GM12878 (cell line): ENCODE measurements at regions not wholly inside any gene's neighbourhood (a gene's known extent, or its start where the extent isn't known, plus 50 kb on each side); places are given as distances from the start of the nearest gene placed in this dataset.

ENCODE experiments used
- ATAC-seq: fragments of 200-7000 bp; cut with Tn5 transposase; 3 replicates; pipeline ENCODE4 v1.9.1; 2020; ENCODE audit warnings: mild to moderate bottlenecking, moderate library complexity
- BruUV-seq: library from RNA; stranded (reverse); fragments of 400-500 nt; replicated peaks from 2 replicates; lab custom pipeline; 2021; lab: Mats Ljungman, UMichigan
- CTCF ChIA-PET: fragments of 300-600 bp; sonication (Branson Sonifier 250); formaldehyde crosslinking; extraction: SDS; loops from one replicate; lab custom pipeline; 2021; ENCODE audit warnings: inconsistent platforms; lab: Yijun Ruan, JAX
- POLR2A ChIA-PET: fragments of 350-600 bp; formaldehyde crosslinking; extraction: SDS; loops from one replicate; lab custom pipeline; 2021; ENCODE audit warnings: inconsistent platforms; lab: Charles Lee
- RAD21 ChIA-PET: fragments of 300-600 bp; sonication (Branson Sonifier 250); formaldehyde crosslinking; loops from one replicate; lab custom pipeline; 2023; ENCODE audit warnings: antibody characterized with exemption; ENCODE audit not compliant: unreplicated experiment; lab: Charles Lee
- SMC1A ChIA-PET: fragments of 300-600 bp; sonication (Branson Sonifier 250); formaldehyde crosslinking; loops from one replicate; lab custom pipeline; 2023; ENCODE audit not compliant: unreplicated experiment, uncharacterized antibody; lab: Charles Lee
- DNase-seq: peaks from one replicate; pipeline ENCODE4 v3.0.0-alpha.2; 2011; ENCODE audit warnings: low read depth, low spot score
- FAIRE-seq: peaks from 3 replicates; lab custom pipeline; 2011; peaks lifted over from hg19 to GRCh38; lab: Jason Lieb, UNC
- H2AFZ ChIP-seq: 2 replicates; pipeline ENCODE4 v1.6.0; 2011; ENCODE audit warnings: low read depth, low read length, control low read depth; ENCODE audit not compliant: control insufficient read depth
- H3K27ac ChIP-seq: 2 replicates; pipeline ENCODE4 v1.5.1; 2011; ENCODE audit warnings: control low read depth; ENCODE audit not compliant: control insufficient read depth, insufficient read depth
- H3K27me3 ChIP-seq, 2 experiments: replicated peaks in 1 of 2; 2 replicates each; pipeline versions ENCODE4 v1.6.0 to v1.6.1; 2011; ENCODE audit warnings: low read length in 1 of 2; ENCODE audit not compliant: control insufficient read depth in 2 of 2, insufficient read depth in 2 of 2
- H3K36me3 ChIP-seq, 2 experiments: 2 replicates each; pipeline ENCODE4 v1.5.1; 2011; ENCODE audit warnings: low read length in 1 of 2; ENCODE audit not compliant: control insufficient read depth in 2 of 2, insufficient read depth in 2 of 2
- H3K4me1 ChIP-seq: 2 replicates; pipeline ENCODE4 v1.6.1; 2011; ENCODE audit warnings: mild to moderate bottlenecking, low read length, moderate library complexity, mixed read lengths; ENCODE audit not compliant: control insufficient read depth, insufficient read depth
- H3K4me2 ChIP-seq: 2 replicates; pipeline ENCODE4 v1.6.0; 2011; ENCODE audit warnings: control low read depth; ENCODE audit not compliant: control insufficient read depth, insufficient read depth
- H3K4me3 ChIP-seq: fragments of 200-600 bp; sonication (generic); 2 replicates; pipeline ENCODE4 v1.5.1; 2016
- H3K79me2 ChIP-seq: 2 replicates; pipeline ENCODE4 v1.6.0; 2011; ENCODE audit warnings: low read length; ENCODE audit not compliant: control insufficient read depth, insufficient read depth
- H3K9ac ChIP-seq: 2 replicates; pipeline ENCODE4 v1.8.0; 2011; ENCODE audit warnings: low read length, control low read depth, mixed read lengths; ENCODE audit not compliant: control insufficient read depth, insufficient read depth
- H3K9me3 ChIP-seq: replicated peaks from 3 replicates; pipeline ENCODE4 v1.5.1; 2011; ENCODE audit warnings: mild to moderate bottlenecking, low read length; ENCODE audit not compliant: control insufficient read depth, insufficient read depth
- H4K20me1 ChIP-seq: 2 replicates; pipeline ENCODE4 v1.6.0; 2011; ENCODE audit not compliant: control insufficient read depth, insufficient read depth
- CHD4 ChIP-seq: fragments of 200-600 bp; sonication (generic); IDR thresholded peaks from 2 replicates; pipeline ENCODE4 v1.6.1; 2016; ENCODE audit warnings: mild to moderate bottlenecking
- CTCF ChIP-seq, 3 experiments: IDR thresholded peaks in 2 of 3; conservative IDR thresholded peaks in 1 of 3; 2 replicates each; pipeline ENCODE4 v1.5.1; 2011; ENCODE audit warnings: low read depth in 3 of 3, low read length in 3 of 3, mild to moderate bottlenecking in 3 of 3, control low read depth in 2 of 3, moderate library complexity in 2 of 3, inconsistent platforms in 1 of 3, mixed read lengths in 1 of 3; ENCODE audit not compliant: control insufficient read depth in 2 of 3, insufficient read depth in 1 of 3; ENCODE audit errors: extremely low read depth in 1 of 3
- NKRF ChIP-seq: fragments of 450-650 bp; conservative IDR thresholded peaks from 2 replicates; pipeline ENCODE4 v1.6.1; 2017; ENCODE audit warnings: mild to moderate bottlenecking, moderate library complexity
- PML ChIP-seq: IDR thresholded peaks from 2 replicates; pipeline ENCODE4 v1.6.1; 2012; ENCODE audit warnings: low read length, inconsistent platforms
- SUPT20H ChIP-seq: IDR thresholded peaks from 2 replicates; pipeline ENCODE4 v1.6.1; 2011; ENCODE audit warnings: low read depth, mild to moderate bottlenecking, low read length, moderate library complexity, borderline replicate concordance; ENCODE audit not compliant: control insufficient read depth
- WGBS: methylation state at CpG from one replicate; pipeline ENCODE4 v1.1.6; 2016; ENCODE audit warnings: low lambda C conversion rate; ENCODE audit not compliant: insufficient replicate concordance, insufficient coverage; ENCODE audit errors: missing lambda C conversion rate; 5-methylcytosine and 5-hydroxymethylcytosine counted together
- in situ Hi-C: fragments of 300-500 bp; cut with MboI; formaldehyde crosslinking; loops from 9 replicates; pipeline ENCODE4 v1.14.3; 2018; ENCODE audit warnings: mixed read lengths
- intact Hi-C: fragments of 100-400 bp; cut with micrococcal nuclease; formaldehyde crosslinking; loops from one replicate; pipeline ENCODE4 v1.14.2; 2022; ENCODE audit not compliant: unreplicated experiment
- TF ChIP-seq, protein P1 (sequence below): fragments of 450-650 bp; IDR thresholded peaks from 2 replicates; pipeline ENCODE4 v1.6.1; 2016; ENCODE audit warnings: mild to moderate bottlenecking
- TF ChIP-seq, protein P2 (sequence below): fragments of 450-650 bp; IDR thresholded peaks from 2 replicates; pipeline ENCODE4 v1.6.1; 2018; ENCODE audit warnings: mild to moderate bottlenecking, low read depth, moderate library complexity; ENCODE audit not compliant: partially characterized antibody
- TF ChIP-seq, protein P3 (sequence below): IDR thresholded peaks from 2 replicates; pipeline ENCODE4 v1.6.1; 2011; ENCODE audit warnings: low read depth, low read length, improper control_type of control experiment, borderline replicate concordance

- TF ChIP-seq NKRF: no peak
- TF ChIP-seq, protein P1, sequence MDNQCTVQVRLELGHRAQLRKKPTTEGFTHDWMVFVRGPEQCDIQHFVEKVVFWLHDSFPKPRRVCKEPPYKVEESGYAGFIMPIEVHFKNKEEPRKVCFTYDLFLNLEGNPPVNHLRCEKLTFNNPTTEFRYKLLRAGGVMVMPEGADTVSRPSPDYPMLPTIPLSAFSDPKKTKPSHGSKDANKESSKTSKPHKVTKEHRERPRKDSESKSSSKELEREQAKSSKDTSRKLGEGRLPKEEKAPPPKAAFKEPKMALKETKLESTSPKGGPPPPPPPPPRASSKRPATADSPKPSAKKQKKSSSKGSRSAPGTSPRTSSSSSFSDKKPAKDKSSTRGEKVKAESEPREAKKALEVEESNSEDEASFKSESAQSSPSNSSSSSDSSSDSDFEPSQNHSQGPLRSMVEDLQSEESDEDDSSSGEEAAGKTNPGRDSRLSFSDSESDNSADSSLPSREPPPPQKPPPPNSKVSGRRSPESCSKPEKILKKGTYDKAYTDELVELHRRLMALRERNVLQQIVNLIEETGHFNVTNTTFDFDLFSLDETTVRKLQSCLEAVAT: no peak
Observed at GRCh38 chr12:67057072-67057471, 212.1 kb upstream of the CAND1 start (continued).

GRCh38 chr12:67062193-67062592 is 207.0 kb upstream of the CAND1 start:
- Histone ChIP-seq H2AFZ (no peak overlapping the region), H3K79me2 (no peaks in the 10 kb centered on the region), H3K4me3 (no peak overlapping the region), H3K9me3 (no peaks in the 10 kb centered on the region), H3K27me3 (no peaks in the 10 kb centered on the region; a peak in 1 of 4 replicates), H3K4me1 (no peaks in the 10 kb centered on the region), H3K27ac (no peak overlapping the region), H3K36me3 (no peaks in the 10 kb centered on the region), H3K9ac (no peak overlapping the region), H3K4me2 (no peak overlapping the region), H4K20me1 (no peaks in the 10 kb centered on the region)
- 48% methylated on average over 2 of the region's 2 CpGs for WGBS
- no TSS peak for BruUV-seq
- RAD21 ChIA-PET: no interaction called here
- in situ Hi-C loops: no loop called here
- POLR2A ChIA-PET: no interaction called here
- ATAC-seq (no peak), FAIRE-seq (no peak), DNase-seq (no peak)
- CTCF ChIA-PET: no interaction called here
- SMC1A ChIA-PET: no interaction called here
- intact Hi-C loops: no loop called here
- TF ChIP-seq, protein P2, sequence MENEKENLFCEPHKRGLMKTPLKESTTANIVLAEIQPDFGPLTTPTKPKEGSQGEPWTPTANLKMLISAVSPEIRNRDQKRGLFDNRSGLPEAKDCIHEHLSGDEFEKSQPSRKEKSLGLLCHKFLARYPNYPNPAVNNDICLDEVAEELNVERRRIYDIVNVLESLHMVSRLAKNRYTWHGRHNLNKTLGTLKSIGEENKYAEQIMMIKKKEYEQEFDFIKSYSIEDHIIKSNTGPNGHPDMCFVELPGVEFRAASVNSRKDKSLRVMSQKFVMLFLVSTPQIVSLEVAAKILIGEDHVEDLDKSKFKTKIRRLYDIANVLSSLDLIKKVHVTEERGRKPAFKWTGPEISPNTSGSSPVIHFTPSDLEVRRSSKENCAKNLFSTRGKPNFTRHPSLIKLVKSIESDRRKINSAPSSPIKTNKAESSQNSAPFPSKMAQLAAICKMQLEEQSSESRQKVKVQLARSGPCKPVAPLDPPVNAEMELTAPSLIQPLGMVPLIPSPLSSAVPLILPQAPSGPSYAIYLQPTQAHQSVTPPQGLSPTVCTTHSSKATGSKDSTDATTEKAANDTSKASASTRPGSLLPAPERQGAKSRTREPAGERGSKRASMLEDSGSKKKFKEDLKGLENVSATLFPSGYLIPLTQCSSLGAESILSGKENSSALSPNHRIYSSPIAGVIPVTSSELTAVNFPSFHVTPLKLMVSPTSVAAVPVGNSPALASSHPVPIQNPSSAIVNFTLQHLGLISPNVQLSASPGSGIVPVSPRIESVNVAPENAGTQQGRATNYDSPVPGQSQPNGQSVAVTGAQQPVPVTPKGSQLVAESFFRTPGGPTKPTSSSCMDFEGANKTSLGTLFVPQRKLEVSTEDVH: no peak
- TF ChIP-seq SUPT20H (no peak), CTCF (IDR thresholded peaks at IDR 0.05 in 2 of 3, conservative IDR thresholded peaks at IDR 0.05 in 1 of 3; ENCODE audit: control insufficient read depth in 2 of 3, extremely low read depth in 1 of 3, insufficient read depth in 1 of 3, low read depth in 3 of 3, low read length in 3 of 3) (no peak), CHD4 (no peak), PML (no peak)
- TF ChIP-seq, protein P3, sequence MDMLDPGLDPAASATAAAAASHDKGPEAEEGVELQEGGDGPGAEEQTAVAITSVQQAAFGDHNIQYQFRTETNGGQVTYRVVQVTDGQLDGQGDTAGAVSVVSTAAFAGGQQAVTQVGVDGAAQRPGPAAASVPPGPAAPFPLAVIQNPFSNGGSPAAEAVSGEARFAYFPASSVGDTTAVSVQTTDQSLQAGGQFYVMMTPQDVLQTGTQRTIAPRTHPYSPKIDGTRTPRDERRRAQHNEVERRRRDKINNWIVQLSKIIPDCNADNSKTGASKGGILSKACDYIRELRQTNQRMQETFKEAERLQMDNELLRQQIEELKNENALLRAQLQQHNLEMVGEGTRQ: no peak
